GM18520 (cell line): ENCODE measurements at regions not wholly inside any gene's neighbourhood (a gene's known extent, or its start where the extent isn't known, plus 50 kb on each side); places are given as distances from the start of the nearest gene placed in this dataset.
A peak's percentile ranks its signal among the peaks of the same experiment; 100 is the strongest.
"Not testable (repeated sequence)": the region's sequence is repeated elsewhere in the genome, so short reads cannot be mapped to it uniquely, and the experiment has no call there.

Experiments used
- ATAC-seq: cut with Tn5 transposase; IDR thresholded peaks from one replicate; pipeline ENCODE4 v1.9.1; 2021; ENCODE audit not compliant: unreplicated experiment

- ATAC-seq = not testable (repeated sequence)
These were observed 103.5 kb upstream of the AGAP9 start for GRCh38 chr10:47626975-47627374.

- not testable (repeated sequence) for ATAC-seq
These were observed 99.3 kb upstream of the AGAP9 start for GRCh38 chr10:47622719-47623118.

- not testable (repeated sequence) for ATAC-seq
These were observed 96.0 kb upstream of the AGAP9 start for GRCh38 chr10:47619300-47620012.

GRCh38 chr10:47609311-47609710 is 85.9 kb upstream of the AGAP9 start:
- ATAC-seq = not testable (repeated sequence)

- ATAC-seq = not testable (repeated sequence)
These were observed 82.6 kb upstream of the AGAP9 start for GRCh38 chr10:47605791-47606773.

GRCh38 chr10:47600604-47601003 is 77.2 kb upstream of the AGAP9 start:
- ATAC-seq = not testable (repeated sequence)

GRCh38 chr10:47600127-47600526 is 76.7 kb upstream of the AGAP9 start:
- ATAC-seq = not testable (repeated sequence)

GRCh38 chr10:47599657-47600056 is 76.2 kb upstream of the AGAP9 start:
- not testable (repeated sequence) for ATAC-seq

GRCh38 chr10:47593805-47594204 is 70.4 kb upstream of the AGAP9 start:
- ATAC-seq = not testable (repeated sequence)

GRCh38 chr10:47593129-47593528 is 69.7 kb upstream of the AGAP9 start:
- not testable (repeated sequence) for ATAC-seq

GRCh38 chr10:47590956-47591355 is 67.5 kb upstream of the AGAP9 start:
- not testable (repeated sequence) for ATAC-seq

- ATAC-seq = not testable (repeated sequence)
These were observed 67.1 kb upstream of the AGAP9 start for GRCh38 chr10:47590534-47590933.

- not testable (repeated sequence) for ATAC-seq
These were observed 58.6 kb upstream of the AGAP9 start for GRCh38 chr10:47582051-47582450.

GRCh38 chr10:47580063-47580462 is 56.6 kb upstream of the AGAP9 start:
- not testable (repeated sequence) for ATAC-seq

GRCh38 chr10:47578547-47578946 is 55.1 kb upstream of the AGAP9 start:
- peak; percentile 83 for ATAC-seq
